ENCODE measurements at regions not wholly inside any gene's neighbourhood (a gene's known extent, or its start where the extent isn't known, plus 50 kb on each side); places are given as distances from the start of the nearest gene placed in this dataset.

- Histone ChIP-seq H2AFZ (replicated peaks) (no peak overlapping the region), H3K27me3 (peaks cover 10% of the 10 kb centered on the region), H3K36me3 (no peaks in the 10 kb centered on the region), H3K9me3 (ENCODE audit: low read depth) (no peaks in the 10 kb centered on the region), H3K4me2 (no peak overlapping the region), H4K20me1 (ENCODE audit: low read depth) (no peaks in the 10 kb centered on the region), H3K9ac (no peak overlapping the region), H3F3A (ENCODE audit: low read depth) (no peaks in the 10 kb centered on the region), H3K79me2 (ENCODE audit: low read depth) (no peaks in the 10 kb centered on the region), H3K4me1 (peaks cover 5% of the 10 kb centered on the region), H3K27ac (no peak overlapping the region), H3K4me3 (no peak overlapping the region)
- H3K27me3 Mint-ChIP-seq (ENCODE audit: insufficient read depth, low read depth) = peaks cover 8% of the 10 kb centered on the region
- TF ChIP-seq EZH2phosphoT487 (IDR thresholded peaks at IDR 0.05) (no peak), EZH2 (IDR thresholded peaks at IDR 0.05) (no peak)
- TF ChIP-seq, protein P1, sequence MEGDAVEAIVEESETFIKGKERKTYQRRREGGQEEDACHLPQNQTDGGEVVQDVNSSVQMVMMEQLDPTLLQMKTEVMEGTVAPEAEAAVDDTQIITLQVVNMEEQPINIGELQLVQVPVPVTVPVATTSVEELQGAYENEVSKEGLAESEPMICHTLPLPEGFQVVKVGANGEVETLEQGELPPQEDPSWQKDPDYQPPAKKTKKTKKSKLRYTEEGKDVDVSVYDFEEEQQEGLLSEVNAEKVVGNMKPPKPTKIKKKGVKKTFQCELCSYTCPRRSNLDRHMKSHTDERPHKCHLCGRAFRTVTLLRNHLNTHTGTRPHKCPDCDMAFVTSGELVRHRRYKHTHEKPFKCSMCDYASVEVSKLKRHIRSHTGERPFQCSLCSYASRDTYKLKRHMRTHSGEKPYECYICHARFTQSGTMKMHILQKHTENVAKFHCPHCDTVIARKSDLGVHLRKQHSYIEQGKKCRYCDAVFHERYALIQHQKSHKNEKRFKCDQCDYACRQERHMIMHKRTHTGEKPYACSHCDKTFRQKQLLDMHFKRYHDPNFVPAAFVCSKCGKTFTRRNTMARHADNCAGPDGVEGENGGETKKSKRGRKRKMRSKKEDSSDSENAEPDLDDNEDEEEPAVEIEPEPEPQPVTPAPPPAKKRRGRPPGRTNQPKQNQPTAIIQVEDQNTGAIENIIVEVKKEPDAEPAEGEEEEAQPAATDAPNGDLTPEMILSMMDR (IDR thresholded peaks at IDR 0.05) = no peak
- no peaks in the 10 kb centered on the region for H3K36me3 Mint-ChIP-seq
- H3K27ac Mint-ChIP-seq = peak overlapping the region; percentile 23
- H3K9me3 Mint-ChIP-seq = no peaks in the 10 kb centered on the region
- peaks cover 2% of the 10 kb centered on the region for H3K4me1 Mint-ChIP-seq
- H3K4me3 Mint-ChIP-seq = no peak overlapping the region
- peak; percentile 6 for DNase-seq (ENCODE audit: low spot score)
Measured at GRCh38 chr1:55526716-55527115, 311.6 kb upstream of the USP24 start.

DNA sequence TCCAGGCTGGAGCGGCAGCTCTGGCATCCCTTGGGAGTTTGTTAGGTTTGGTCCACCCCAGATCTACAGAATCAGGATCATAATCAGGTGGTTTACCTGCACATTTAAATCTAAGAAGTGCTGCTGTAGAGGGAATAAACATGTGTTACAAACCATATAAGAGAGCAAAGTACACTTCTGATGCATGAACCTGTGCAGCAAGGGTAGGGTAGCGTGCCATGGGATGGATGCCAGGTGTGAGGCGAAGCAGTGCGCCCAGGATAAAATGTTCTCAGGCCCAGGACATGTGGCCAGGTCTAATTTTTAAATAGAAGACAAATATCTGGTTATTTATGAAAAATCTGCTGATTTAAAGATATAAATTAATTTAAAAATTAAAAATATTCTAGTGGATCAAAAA lies 308.8 kb upstream of the USP24 start:
- no peak overlapping the region for H3K4me3 ChIP-seq
- peaks cover 6% of the 10 kb centered on the region for H3K27me3 ChIP-seq
- H3K27me3 Mint-ChIP-seq (ENCODE audit: insufficient read depth, low read depth) = peaks cover 8% of the 10 kb centered on the region
- no peaks in the 10 kb centered on the region for H3F3A ChIP-seq (ENCODE audit: low read depth)
- no peak overlapping the region for H3K27ac ChIP-seq
- no peaks in the 10 kb centered on the region for H3K79me2 ChIP-seq (ENCODE audit: low read depth)
- H3K4me1 Mint-ChIP-seq = peaks cover 2% of the 10 kb centered on the region
- H3K9me3 ChIP-seq (ENCODE audit: low read depth) = no peaks in the 10 kb centered on the region
- no peak overlapping the region for H2AFZ ChIP-seq (replicated peaks)
- H3K4me2 ChIP-seq = no peak overlapping the region
- DNase-seq (ENCODE audit: low spot score) = no peak
- H3K27ac Mint-ChIP-seq = no peak overlapping the region
- no peaks in the 10 kb centered on the region for H4K20me1 ChIP-seq (ENCODE audit: low read depth)
- no peak for TF ChIP-seq EZH2 (IDR thresholded peaks at IDR 0.05)
- TF ChIP-seq EZH2phosphoT487 (IDR thresholded peaks at IDR 0.05) = no peak
- TF ChIP-seq, protein P1 (IDR thresholded peaks at IDR 0.05) = no peak
- no peaks in the 10 kb centered on the region for H3K4me1 ChIP-seq
- H3K36me3 Mint-ChIP-seq = no peaks in the 10 kb centered on the region
- H3K4me3 Mint-ChIP-seq = no peak overlapping the region
- H3K9me3 Mint-ChIP-seq = no peaks in the 10 kb centered on the region
- no peaks in the 10 kb centered on the region for H3K36me3 ChIP-seq
- H3K9ac ChIP-seq = no peak overlapping the region

DNA sequence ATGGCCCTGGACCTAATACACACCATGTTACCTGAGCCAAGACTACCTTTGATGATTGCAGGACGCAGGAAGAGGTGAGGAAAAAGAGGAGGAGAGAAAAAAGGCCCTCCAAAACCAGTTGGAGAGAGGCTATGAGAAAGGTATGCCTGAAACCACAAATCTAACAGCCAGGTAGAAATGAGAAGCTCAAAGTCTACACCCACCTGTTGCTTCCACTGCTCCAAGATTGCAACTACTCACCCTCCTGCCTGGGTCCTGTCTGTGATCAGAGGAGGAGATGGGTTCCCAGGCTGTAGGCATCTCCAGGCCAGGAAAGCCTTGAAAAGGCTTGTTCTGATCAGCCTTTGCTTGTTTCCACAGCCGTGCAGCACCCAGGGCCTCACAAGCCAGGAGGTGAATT lies 307.8 kb upstream of the USP24 start:
- peaks cover 7% of the 10 kb centered on the region for H3K27me3 Mint-ChIP-seq (ENCODE audit: insufficient read depth, low read depth)
- H3K36me3 ChIP-seq = no peaks in the 10 kb centered on the region
- H3F3A ChIP-seq (ENCODE audit: low read depth) = no peaks in the 10 kb centered on the region
- H4K20me1 ChIP-seq (ENCODE audit: low read depth) = no peaks in the 10 kb centered on the region
- no peaks in the 10 kb centered on the region for H3K4me1 ChIP-seq
- no peaks in the 10 kb centered on the region for H3K9me3 ChIP-seq (ENCODE audit: low read depth)
- H2AFZ ChIP-seq (replicated peaks) = no peak overlapping the region
- no peak overlapping the region for H3K27ac ChIP-seq
- H3K9ac ChIP-seq = no peak overlapping the region
- H3K4me1 Mint-ChIP-seq = peaks cover 2% of the 10 kb centered on the region
- no peak for TF ChIP-seq EZH2 (IDR thresholded peaks at IDR 0.05)
- TF ChIP-seq EZH2phosphoT487 (IDR thresholded peaks at IDR 0.05) = no peak
- TF ChIP-seq, protein P1 (IDR thresholded peaks at IDR 0.05) = no peak
- no peaks in the 10 kb centered on the region for H3K79me2 ChIP-seq (ENCODE audit: low read depth)
- H3K4me3 Mint-ChIP-seq = no peak overlapping the region
- no peak overlapping the region for H3K4me2 ChIP-seq
- no peaks in the 10 kb centered on the region for H3K36me3 Mint-ChIP-seq
- H3K4me3 ChIP-seq = no peak overlapping the region
- no peak overlapping the region for H3K27ac Mint-ChIP-seq
- no peak for DNase-seq (ENCODE audit: low spot score)
- H3K9me3 Mint-ChIP-seq = no peaks in the 10 kb centered on the region
- H3K27me3 ChIP-seq = no peaks in the 10 kb centered on the region

All from neural progenitor cell (in vitro differentiated cells).